ENCODE measurements at regions not wholly inside any gene's neighbourhood (a gene's known extent, or its start where the extent isn't known, plus 50 kb on each side); places are given as distances from the start of the nearest gene placed in this dataset.
"Not testable (repeated sequence)": the region's sequence is repeated elsewhere in the genome, so short reads cannot be mapped to it uniquely, and the experiment has no call there.

GRCh38 chr4:84378983-84379382, 120.1 kb downstream of the NKX6-1 start:
- no peak for DNase-seq

- DNase-seq: no peak
Observed at GRCh38 chr4:84378356-84378755, 120.7 kb downstream of the NKX6-1 start.

- no peak for DNase-seq
Observed at GRCh38 chr4:84366907-84367306, 132.2 kb downstream of the NKX6-1 start.

- DNase-seq: peak; percentile 42
Observed at GRCh38 chr4:84366161-84366560, 132.9 kb downstream of the NKX6-1 start.

- no peak for DNase-seq
Observed at GRCh38 chr4:84362896-84363655, 136.0 kb downstream of the NKX6-1 start.

- DNase-seq: no peak
Observed at GRCh38 chr4:84342161-84342560, 156.9 kb downstream of the NKX6-1 start.

GRCh38 chr4:84341559-84341958, 157.5 kb downstream of the NKX6-1 start:
- no peak for DNase-seq

- DNase-seq: no peak
Observed at GRCh38 chr4:84338367-84338766, 160.7 kb downstream of the NKX6-1 start.

GRCh38 chr4:84336964-84337705, 162.0 kb downstream of the NKX6-1 start:
- DNase-seq: no peak

- DNase-seq: no peak
Observed at GRCh38 chr4:84327526-84327925, 171.6 kb downstream of the NKX6-1 start.

GRCh38 chr4:84325625-84326024, 173.5 kb downstream of the NKX6-1 start:
- DNase-seq: no peak

GRCh38 chr4:84324303-84325245, 174.5 kb downstream of the NKX6-1 start:
- DNase-seq: peak; percentile 22

- peak; percentile 65 for DNase-seq
Observed at GRCh38 chr4:84319124-84319523, 180.0 kb downstream of the NKX6-1 start.

- DNase-seq: no peak
Observed at GRCh38 chr4:84317513-84317912, 181.6 kb downstream of the NKX6-1 start.

- DNase-seq: no peak
Observed at GRCh38 chr4:84312426-84313012, 186.6 kb downstream of the NKX6-1 start.

GRCh38 chr4:84309191-84309590, 189.9 kb downstream of the NKX6-1 start:
- no peak for DNase-seq

GRCh38 chr4:84298719-84299254, 200.3 kb downstream of the NKX6-1 start:
- not testable (repeated sequence) for DNase-seq

GRCh38 chr4:84298023-84298718, 200.9 kb downstream of the NKX6-1 start:
- DNase-seq: no peak

GRCh38 chr4:84291969-84292368, 207.1 kb downstream of the NKX6-1 start:
- no peak for DNase-seq

- no peak for DNase-seq
Observed at GRCh38 chr4:84286048-84286447, 213.0 kb downstream of the NKX6-1 start.

GRCh38 chr4:84279678-84280077, 219.4 kb downstream of the NKX6-1 start:
- no peak for DNase-seq

- no peak for DNase-seq
Observed at GRCh38 chr4:84277923-84278322, 221.2 kb downstream of the NKX6-1 start.
